ENCODE measurements at regions not wholly inside any gene's neighbourhood (a gene's known extent, or its start where the extent isn't known, plus 50 kb on each side); places are given as distances from the start of the nearest gene placed in this dataset.

GRCh38 chr20:22652681-22653588, 68.6 kb upstream of the FOXA2 start:
- DNase-seq (ENCODE audit: low read depth in 4 of 4, low spot score in 3 of 4): no peak

DNA sequence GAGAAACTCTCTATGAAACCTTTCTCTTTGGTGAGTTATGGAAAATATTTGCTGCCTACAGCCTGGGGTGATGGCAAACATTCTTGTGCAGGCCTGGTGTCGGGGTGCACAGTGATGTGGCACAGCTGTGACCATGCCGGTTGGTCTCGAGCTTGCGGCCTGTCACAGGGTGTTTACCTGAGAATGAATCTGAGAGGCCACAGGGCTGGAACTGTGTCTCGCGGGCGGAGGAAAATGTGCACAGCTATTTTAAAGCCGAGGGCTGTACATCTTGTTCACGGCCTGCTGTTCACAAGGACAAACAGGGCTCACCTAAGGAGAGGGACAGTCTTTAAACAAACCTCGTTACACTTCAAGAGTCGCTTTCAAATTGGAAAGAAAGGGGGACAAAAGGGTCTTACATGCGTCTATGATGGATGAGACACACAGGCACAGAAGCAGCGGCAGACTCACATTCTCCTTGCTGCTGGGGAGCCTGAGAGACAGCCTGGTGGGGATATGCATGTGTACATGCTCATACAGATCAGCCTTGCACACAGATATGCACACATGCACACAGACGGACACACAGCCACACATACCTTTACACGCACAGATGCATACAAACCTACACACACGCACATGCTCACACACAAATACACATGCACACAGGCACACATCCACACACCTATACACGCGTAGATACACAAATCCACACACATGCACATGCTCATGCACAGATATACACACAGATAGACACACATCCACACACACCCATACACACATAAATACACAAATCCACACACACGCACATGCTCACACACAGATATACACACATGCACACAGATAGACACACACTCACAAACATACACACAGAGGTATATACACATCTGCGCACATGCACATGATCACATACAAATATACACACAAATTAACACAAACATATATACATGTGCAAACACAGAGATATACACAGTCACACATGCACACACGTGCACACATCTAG, 69.6 kb upstream of the FOXA2 start:
- DNase-seq (ENCODE audit: low read depth in 4 of 4, low spot score in 3 of 4): no peak

DNA sequence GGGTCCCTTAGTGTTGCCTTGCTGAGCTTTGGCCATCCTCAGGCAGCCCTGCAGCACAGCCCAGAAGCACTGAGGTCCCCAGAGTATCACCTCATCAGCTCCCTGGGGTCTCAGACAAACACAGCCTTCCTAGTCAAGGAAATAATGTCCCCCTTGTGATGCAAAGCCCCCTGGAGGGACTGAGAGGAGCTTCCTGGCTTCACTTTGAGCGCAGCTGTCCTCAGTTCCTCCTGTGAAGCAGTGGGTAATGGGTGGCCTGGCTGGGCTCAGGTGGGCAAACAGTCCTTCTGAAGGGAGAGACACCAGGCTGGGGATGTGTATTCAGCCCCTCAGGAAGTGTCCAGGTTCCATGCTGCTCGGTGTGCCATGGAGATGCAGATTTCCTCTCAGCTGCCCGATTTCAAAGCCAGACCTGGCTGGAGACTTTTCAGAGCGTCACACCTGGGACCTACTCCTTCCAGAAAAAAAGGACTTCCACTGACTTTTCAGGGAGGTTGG, 79.2 kb upstream of the FOXA2 start:
- DNase-seq (ENCODE audit: low read depth in 4 of 4, low spot score in 3 of 4): no peak

DNA sequence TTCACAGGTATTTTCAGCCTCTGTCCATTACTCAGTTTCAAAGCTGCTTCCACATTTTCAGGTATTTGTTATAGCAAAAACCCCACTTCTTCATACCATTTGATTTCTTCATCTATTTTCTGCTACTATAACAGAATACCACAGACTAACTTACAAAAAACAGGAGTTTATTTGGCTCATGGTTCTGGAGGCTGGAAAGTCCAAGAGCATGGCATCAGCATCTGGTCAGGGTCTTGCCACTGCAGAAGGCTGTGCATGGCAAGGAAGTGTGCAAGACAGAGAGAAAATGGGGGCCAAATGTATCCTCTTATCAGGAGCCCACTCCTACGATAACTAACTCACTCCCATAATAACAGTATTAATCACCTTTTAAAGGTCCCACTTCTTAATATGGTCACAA, 82.8 kb upstream of the FOXA2 start:
- DNase-seq (ENCODE audit: low read depth in 4 of 4, low spot score in 3 of 4): no peak

DNA sequence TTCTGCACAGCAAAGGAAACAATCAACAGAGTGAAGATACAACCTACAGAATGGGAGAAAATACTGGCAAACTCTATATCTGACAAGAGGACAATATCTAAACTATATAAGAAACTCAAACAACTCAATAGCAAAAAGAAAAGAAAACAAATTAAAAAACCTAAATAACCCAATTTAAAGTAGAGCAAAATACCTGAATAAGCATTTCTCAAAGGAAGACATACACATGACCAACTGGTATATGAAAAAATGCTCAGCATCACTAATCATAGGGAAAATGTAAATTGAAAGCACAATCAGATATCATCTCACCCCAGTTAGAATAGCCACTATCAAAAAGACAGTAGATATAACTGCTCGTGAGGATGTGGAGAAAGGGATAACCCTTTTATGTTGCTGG, 87.8 kb upstream of the FOXA2 start:
- DNase-seq (ENCODE audit: low read depth in 4 of 4, low spot score in 3 of 4): no peak

DNA sequence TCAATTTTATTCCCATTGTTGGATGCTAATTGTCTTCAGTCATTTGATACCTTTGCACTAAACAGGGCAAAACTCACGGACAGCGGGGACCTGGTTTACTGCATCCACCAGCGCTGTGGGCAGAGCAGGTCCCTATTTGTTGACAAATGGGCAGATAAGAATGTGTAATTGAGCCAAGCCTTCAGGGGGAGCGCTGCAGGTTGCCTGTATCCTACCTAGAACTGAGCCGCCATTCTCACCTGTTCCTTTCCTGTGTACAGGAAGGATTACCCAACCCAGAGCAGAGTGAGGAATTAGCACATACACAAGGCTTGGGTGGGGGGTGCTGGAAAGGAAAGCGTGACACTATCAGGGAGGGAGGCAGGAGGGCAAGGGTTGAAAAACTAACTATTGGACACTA, 89.1 kb upstream of the FOXA2 start:
- DNase-seq (ENCODE audit: low read depth in 4 of 4, low spot score in 3 of 4): no peak

DNA sequence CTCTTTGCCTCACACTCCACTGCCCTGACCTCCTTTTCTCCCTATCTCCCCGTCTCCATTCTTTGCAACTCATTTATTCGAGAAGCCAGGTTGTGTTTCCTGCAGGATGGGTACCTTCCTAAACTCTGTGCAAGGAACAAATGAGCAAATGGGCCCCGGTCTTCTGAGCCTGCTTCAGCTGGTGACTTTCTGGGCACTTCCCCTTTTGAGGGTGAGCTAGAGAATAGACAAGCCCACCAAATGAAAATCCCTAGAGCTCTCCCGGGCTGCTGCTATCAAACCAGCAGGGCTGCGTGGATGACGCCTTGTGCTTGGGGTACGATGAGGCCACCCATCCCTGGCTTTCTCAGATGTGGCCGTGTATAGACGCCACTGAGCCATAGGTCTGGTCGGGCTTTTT, 91.0 kb upstream of the FOXA2 start:
- no peak for DNase-seq (ENCODE audit: low read depth in 4 of 4, low spot score in 3 of 4)

DNA sequence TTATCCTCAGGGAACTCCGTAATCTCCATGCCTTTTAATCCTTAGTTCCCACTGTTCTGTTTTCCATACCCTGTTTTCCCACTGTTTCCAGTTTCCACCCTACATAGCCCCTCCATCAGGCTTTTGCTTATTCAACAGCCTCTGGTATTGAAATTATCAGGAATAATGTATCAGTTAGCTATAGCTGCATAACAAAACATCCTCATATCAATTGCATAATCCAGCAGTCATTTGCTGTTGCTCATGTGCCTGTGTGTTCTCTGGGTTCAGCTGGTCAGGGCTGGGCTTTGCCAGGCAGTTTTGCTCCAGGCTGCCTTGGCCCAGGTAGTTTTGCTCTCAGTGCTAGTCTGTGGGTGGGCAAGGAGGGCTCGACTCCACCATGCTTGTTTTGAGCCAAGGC, 94.3 kb upstream of the FOXA2 start:
- DNase-seq (ENCODE audit: low read depth in 4 of 4, low spot score in 3 of 4): no peak

DNA sequence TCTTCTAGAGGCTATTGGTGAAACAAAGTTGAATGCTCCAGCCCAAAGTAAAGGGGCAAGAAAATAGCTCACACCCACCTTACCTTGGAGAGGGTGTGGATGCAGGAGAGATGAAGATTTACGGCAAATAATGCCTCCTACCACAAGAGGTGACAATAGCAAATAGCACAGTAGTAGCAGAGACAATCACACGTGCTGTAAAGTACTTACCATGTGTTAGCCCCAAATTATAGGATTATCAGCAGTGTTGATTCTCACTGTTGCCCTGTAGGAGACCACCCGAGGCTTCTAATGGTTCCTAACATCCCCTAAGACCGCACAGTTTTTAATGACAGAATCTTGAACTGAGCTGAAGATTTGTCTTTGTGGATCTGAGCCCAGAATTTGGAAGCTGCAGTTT, 94.8 kb upstream of the FOXA2 start:
- DNase-seq (ENCODE audit: low read depth in 4 of 4, low spot score in 3 of 4): no peak

GRCh38 chr20:22680031-22680740, 95.8 kb upstream of the FOXA2 start:
- no peak for DNase-seq (ENCODE audit: low read depth in 4 of 4, low spot score in 3 of 4)

DNA sequence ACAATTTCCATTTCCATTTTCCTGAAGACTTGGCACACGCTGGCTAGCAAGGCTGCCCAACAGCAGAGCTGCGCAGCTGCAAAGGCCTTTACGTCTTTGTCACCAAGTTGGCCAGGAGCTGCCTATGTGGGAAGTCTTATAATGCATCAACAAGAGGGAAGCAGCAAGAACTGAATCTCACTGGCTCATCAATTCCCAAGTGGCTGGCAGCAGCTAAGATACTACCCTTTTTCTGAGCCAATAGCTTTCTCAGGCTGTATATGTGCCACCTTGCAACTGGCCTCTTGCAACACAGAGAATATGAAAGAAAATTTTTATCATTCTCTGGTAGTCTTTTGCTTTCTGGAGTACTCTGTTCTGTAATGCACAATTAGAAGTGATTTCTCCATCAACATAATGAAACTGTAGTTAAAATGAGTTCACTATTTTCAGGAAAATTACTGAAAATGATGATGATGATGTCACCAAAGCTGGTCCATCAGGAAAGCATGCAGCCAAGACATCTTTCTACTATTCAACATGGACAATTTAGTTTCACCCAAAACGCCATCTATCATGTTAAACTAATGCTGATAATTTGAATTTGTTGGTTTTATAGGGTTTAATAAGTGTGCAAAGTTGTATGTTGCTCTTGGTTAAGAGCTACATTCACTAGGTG, 97.3 kb upstream of the FOXA2 start:
- no peak for DNase-seq (ENCODE audit: low read depth in 4 of 4, low spot score in 3 of 4)

DNA sequence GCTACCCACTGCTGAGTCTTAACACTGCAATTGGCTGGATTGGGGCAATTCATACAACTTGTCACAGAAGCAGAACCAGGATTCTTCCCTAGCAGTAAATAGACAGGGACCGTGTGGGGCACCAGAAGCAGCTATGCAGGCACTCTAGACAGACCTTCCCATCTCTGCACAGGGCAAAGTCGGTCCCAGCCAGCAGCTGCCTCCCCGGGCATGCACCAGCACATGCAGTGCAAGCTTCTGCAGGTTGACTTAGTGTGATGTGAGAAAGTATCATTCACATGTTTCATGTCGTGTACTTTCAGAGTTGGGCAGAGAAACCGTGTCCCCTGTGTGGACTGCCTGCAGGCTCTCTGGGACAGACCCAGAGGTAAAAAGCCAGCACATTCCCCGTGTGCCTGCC, 98.0 kb upstream of the FOXA2 start:
- no peak for DNase-seq (ENCODE audit: low read depth in 4 of 4, low spot score in 3 of 4)

DNA sequence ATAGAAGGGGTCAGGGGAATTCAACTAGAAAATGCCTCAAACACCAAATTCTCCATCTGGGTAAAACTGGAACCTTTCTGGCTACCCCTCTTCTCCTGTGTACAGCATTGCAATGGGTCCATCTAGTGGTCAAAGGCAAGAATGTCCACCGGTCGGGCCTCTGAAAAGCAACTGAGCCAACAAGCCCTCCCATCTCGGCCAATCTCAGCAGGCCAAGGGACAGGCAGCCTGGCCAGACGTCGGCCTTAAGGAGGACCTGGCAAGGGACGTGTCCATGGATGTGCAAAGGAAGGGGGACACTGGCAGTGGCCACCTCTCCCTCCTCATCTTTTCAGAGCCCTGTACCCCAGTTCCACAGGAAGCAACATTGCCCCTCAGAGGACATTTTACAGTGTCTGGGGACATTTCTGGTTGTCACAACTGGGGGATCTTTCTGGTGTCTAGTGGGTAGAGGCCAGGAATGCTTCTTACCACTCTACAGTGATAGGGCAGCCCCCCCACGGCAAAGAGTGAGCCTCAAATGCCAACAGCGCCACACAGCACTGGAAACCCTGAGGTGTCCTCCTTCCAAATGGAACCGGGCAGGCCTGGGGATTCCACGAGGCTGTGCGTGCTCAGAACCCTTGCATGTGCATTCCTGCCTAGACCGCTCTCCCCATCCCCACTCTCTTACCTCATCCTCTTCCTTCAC, 99.8 kb upstream of the FOXA2 start:
- peak; percentile 43 to 60 (median 52) for DNase-seq (ENCODE audit: low read depth in 4 of 4, low spot score in 3 of 4)

DNA sequence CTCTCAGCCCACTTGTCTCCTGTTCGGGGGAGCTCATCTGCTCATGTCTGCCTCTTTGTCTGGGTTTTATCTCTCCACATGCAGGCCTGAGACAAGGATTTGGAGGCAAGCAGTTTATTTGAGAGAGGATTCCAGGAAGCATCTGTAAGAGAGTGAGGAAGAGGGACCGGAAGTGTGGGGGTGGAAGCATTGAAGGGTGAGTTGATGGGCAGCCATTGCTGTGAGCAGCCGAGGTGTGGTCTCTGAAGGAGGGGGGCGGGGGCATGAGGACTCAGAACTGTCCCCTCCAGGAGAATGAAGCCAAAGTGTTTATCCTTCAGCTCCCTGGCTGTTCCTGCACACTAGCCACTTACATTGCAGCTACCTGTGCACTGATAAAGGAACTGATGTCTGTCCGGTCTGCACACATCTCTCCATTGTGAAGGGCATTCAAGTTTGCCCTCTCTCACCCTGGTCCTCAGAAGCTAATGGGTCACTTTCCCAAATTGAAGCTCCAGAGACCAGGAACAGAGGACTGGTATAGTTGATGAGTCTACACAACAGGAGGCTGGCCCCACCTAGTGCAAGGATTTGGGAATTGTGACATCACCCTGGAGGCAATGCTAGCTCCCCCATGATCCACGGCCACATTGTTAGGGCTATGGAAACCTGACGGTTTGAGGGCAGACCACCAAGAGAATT, 100.5 kb upstream of the FOXA2 start:
- DNase-seq (ENCODE audit: low read depth in 4 of 4, low spot score in 3 of 4): no peak

GRCh38 chr20:22686097-22686496, 101.7 kb upstream of the FOXA2 start:
- peak in 2 of 4 donors; percentile 5 to 12 for DNase-seq (ENCODE audit: low read depth in 4 of 4, low spot score in 3 of 4)

DNA sequence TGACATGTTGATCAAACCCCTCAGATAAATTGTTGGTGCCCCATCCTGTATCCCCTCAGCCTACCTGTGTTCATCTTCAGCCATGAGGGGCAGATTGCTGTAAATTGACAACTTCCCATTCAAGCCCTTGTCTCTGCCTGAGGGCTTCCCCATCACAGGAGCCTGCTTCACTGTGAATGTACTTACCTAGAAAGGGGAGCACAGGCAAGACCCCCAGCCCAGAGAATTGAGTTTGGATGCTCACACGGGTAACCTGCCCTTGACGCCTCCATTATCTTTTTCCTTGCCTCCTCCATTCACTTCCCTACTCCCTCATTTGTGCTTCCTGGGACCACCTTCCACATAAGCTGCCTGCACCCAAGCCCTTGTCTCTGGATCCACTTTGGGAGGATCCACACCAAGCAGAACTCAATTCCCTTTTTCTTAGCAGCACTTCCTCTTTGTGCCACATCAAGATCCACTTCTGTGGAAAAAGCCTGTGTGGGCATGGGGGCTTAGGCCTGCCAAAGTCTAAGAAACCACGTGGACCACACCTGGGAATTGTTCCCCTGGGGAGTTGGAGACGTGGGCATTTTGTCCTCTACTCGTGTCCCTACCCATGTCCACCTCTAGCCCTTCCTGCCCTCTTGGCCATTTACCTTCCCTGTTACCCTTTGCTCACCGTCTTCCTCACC, 103.4 kb upstream of the FOXA2 start:
- no peak for DNase-seq (ENCODE audit: low read depth in 4 of 4, low spot score in 3 of 4)

DNA sequence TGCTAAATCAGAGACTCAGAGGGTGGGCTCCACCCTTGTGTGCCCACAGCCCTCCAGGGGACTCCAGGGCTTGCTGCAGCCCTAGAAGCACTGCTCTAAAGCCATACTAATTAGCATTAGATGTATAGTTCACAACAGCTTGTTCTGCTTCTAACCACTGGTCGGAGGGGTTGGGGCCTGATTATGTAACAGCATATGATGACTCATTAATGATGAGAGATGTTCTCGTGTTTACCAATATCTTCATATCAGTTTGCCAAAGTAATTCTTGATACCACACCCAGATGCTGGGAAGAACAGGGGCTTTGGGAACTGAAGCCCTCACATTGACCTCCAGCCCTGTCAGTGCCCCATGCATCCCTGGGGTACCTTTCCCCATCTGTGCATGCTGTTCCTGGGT, 104.1 kb upstream of the FOXA2 start:
- no peak for DNase-seq (ENCODE audit: low read depth in 4 of 4, low spot score in 3 of 4)

DNA sequence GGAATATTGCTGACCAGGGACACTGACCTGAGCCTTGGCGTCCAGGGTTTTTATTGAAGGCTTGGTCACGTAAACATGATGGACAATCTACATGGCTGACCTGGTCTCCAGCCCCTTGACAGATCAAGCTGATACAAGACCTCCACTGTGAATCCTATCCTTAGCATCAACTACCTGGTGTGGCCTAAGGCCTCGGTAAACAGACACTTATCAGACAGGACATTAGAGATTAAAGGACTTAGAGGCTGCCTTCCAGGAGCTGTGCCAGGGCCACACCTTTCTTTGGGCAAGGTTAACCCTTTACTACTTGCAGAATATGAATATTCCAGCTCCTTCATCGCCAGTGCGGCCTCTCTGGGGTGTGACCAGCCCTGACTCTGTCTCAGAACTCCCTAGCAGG, 104.9 kb upstream of the FOXA2 start:
- DNase-seq (ENCODE audit: low read depth in 4 of 4, low spot score in 3 of 4): no peak

GRCh38 chr20:22690000-22690399, 105.6 kb upstream of the FOXA2 start:
- no peak for DNase-seq (ENCODE audit: low read depth in 4 of 4, low spot score in 3 of 4)
